OCI-LY7 (cell line): ENCODE measurements at regions not wholly inside any gene's neighbourhood (a gene's known extent, or its start where the extent isn't known, plus 50 kb on each side); places are given as distances from the start of the nearest gene placed in this dataset.

ENCODE experiments used
- BruUV-seq: library from RNA; stranded (reverse); fragments of 400-500 nt; replicated peaks from 2 replicates; lab custom pipeline; 2021; lab: Mats Ljungman, UMichigan
- CTCF ChIA-PET: fragments of 300-600 bp; sonication (Branson Sonifier 250); formaldehyde crosslinking; loops from one replicate; lab custom pipeline; 2022; ENCODE audit warnings: antibody characterized with exemption; ENCODE audit not compliant: unreplicated experiment; lab: Charles Lee
- POLR2A ChIA-PET: fragments of 300-600 bp; sonication (Branson Sonifier 250); formaldehyde crosslinking; loops from one replicate; lab custom pipeline; 2022; ENCODE audit warnings: antibody characterized with exemption; lab: Charles Lee
- DNase-seq: peaks from one replicate; pipeline ENCODE4 v3.0.0-alpha.2; 2015; ENCODE audit warnings: low spot score
- H2AFZ ChIP-seq: fragments of 200-600 bp; sonication (generic), shearing (Covaris generic); 2 replicates; pipeline ENCODE4 v1.6.1; 2014; ENCODE audit warnings: mild to moderate bottlenecking, antibody characterized with exemption, low read length, moderate library complexity
- H3K27ac ChIP-seq: fragments of 200-600 bp; sonication (generic); 2 replicates; pipeline ENCODE4 v1.5.1; 2014; ENCODE audit warnings: mixed run types, low read depth, mild to moderate bottlenecking, moderate library complexity, low read length, inconsistent platforms; ENCODE audit not compliant: poor library complexity, severe bottlenecking
- H3K36me3 ChIP-seq: fragments of 200-600 bp; sonication (generic); 2 replicates; pipeline ENCODE4 v1.6.1; 2014; ENCODE audit warnings: mild to moderate bottlenecking, antibody characterized with exemption, low read length, moderate library complexity, mixed read lengths; ENCODE audit not compliant: insufficient read depth
- H3K4me1 ChIP-seq: fragments of 200-600 bp; sonication (generic); 2 replicates; pipeline ENCODE4 v1.5.1; 2014; ENCODE audit warnings: mild to moderate bottlenecking, low read length; ENCODE audit not compliant: insufficient read depth, poor library complexity, severe bottlenecking
- H3K4me2 ChIP-seq: fragments of 200-600 bp; sonication (generic); 2 replicates; pipeline ENCODE4 v1.6.1; 2014; ENCODE audit warnings: mild to moderate bottlenecking, low read length
- H3K4me3 ChIP-seq: fragments of 200-600 bp; sonication (generic); 2 replicates; pipeline ENCODE4 v1.5.1; 2014; ENCODE audit warnings: mild to moderate bottlenecking, low read depth, low read length; ENCODE audit not compliant: poor library complexity, severe bottlenecking
- H3K79me2 ChIP-seq: fragments of 200-600 bp; sonication (generic); 2 replicates; pipeline ENCODE4 v1.6.1; 2016; ENCODE audit warnings: low read depth, mild to moderate bottlenecking, low read length, moderate library complexity, mixed read lengths; ENCODE audit not compliant: insufficient read depth
- H3K9me2 ChIP-seq: fragments of 200-600 bp; sonication (generic); 2 replicates; pipeline ENCODE4 v1.6.1; 2016; ENCODE audit warnings: mild to moderate bottlenecking, low read length, mixed read lengths; ENCODE audit not compliant: insufficient read depth
- H3K9me3 ChIP-seq: fragments of 200-600 bp; sonication (generic); 2 replicates; pipeline ENCODE4 v1.6.1; 2014; ENCODE audit warnings: mild to moderate bottlenecking, mixed run types, low read length, mixed read lengths
- H4K20me1 ChIP-seq: fragments of 200-600 bp; sonication (generic); 2 replicates; pipeline ENCODE4 v1.6.1; 2014; ENCODE audit warnings: mild to moderate bottlenecking, antibody characterized with exemption, low read length, moderate library complexity, mixed read lengths; ENCODE audit not compliant: insufficient read depth
- EZH2phosphoT487 ChIP-seq: fragments of 200-600 bp; sonication (generic); IDR thresholded peaks from 2 replicates; pipeline ENCODE4 v1.6.1; 2018; ENCODE audit warnings: low read depth, borderline replicate concordance, mild to moderate bottlenecking, mixed run types, antibody characterized with exemption, low read length, moderate library complexity, mixed read lengths
- intact Hi-C: fragments of 100-400 bp; cut with micrococcal nuclease; formaldehyde crosslinking; loops from one replicate; pipeline ENCODE4 v1.10.0; 2022; ENCODE audit not compliant: unreplicated experiment
- TF ChIP-seq, protein P1 (sequence below): fragments of 200-600 bp; sonication (generic); conservative IDR thresholded peaks from 2 replicates; pipeline ENCODE4 v1.5.1; 2014; ENCODE audit warnings: mild to moderate bottlenecking, antibody characterized with exemption, low read length, moderate library complexity, mixed read lengths

DNA sequence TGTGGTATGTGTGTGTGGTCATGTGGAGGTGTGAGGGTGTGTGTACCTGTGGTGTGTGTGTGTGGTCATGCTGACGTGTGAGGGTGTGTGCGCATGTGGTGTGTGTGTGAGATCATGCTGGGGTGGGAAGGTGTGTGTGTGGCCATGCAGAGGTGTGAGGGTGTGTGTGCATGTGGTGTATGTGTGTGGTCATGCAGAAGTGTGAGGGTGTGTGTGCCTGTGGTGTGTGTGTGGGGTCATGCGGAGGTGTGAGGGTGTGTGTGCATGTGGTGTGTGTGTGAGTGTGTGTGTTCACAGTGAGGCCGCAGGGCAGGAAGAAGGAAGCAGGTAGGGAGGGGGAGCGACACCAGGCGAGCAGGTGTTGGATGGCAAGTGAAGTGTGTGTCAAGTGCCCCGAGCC, 259.0 kb downstream of the LOXHD1 start:
- BruUV-seq, result no TSS peak
- DNase-seq, result no peak
- Histone ChIP-seq H3K4me3 (no peak overlapping the region), H3K9me2 (no peaks in the 10 kb centered on the region), H4K20me1 (no peaks in the 10 kb centered on the region), H2AFZ (no peak overlapping the region), H3K36me3 (no peaks in the 10 kb centered on the region), H3K4me2 (no peak overlapping the region), H3K4me1 (no peaks in the 10 kb centered on the region), H3K27ac (no peak overlapping the region), H3K79me2 (no peaks in the 10 kb centered on the region), H3K9me3 (no peaks in the 10 kb centered on the region)
- ChIA-PET POLR2A (no interaction called here), CTCF (no interaction called here)
- intact Hi-C loops, result no loop called here
- TF ChIP-seq EZH2phosphoT487, result no peak
- TF ChIP-seq, protein P1, sequence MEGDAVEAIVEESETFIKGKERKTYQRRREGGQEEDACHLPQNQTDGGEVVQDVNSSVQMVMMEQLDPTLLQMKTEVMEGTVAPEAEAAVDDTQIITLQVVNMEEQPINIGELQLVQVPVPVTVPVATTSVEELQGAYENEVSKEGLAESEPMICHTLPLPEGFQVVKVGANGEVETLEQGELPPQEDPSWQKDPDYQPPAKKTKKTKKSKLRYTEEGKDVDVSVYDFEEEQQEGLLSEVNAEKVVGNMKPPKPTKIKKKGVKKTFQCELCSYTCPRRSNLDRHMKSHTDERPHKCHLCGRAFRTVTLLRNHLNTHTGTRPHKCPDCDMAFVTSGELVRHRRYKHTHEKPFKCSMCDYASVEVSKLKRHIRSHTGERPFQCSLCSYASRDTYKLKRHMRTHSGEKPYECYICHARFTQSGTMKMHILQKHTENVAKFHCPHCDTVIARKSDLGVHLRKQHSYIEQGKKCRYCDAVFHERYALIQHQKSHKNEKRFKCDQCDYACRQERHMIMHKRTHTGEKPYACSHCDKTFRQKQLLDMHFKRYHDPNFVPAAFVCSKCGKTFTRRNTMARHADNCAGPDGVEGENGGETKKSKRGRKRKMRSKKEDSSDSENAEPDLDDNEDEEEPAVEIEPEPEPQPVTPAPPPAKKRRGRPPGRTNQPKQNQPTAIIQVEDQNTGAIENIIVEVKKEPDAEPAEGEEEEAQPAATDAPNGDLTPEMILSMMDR, result no peak

DNA sequence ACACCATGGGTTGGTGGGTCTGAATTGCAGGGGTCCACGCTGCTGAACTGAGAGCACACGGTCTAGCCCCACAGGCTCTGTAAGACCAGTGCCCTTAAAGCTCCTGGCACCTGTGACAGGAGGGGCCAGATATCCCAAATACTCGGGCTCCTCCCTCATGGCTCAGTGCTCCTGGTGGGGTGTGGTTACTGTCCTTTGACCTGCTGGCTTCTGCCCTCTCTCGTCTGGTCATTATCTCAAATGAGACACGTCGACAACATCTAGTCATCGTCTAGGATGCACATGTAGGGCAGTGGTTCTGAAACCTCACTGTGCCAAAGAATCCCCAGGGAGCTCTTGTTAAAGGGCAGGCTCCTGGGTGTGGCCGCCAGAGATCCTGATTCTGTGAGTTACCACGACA, 258.4 kb downstream of the LOXHD1 start:
- Histone ChIP-seq H2AFZ (no peak overlapping the region), H3K4me1 (no peaks in the 10 kb centered on the region), H3K4me2 (no peak overlapping the region), H4K20me1 (no peaks in the 10 kb centered on the region), H3K36me3 (no peaks in the 10 kb centered on the region), H3K9me3 (no peaks in the 10 kb centered on the region), H3K27ac (no peak overlapping the region), H3K9me2 (no peaks in the 10 kb centered on the region), H3K4me3 (no peak overlapping the region), H3K79me2 (no peaks in the 10 kb centered on the region)
- DNase-seq, result no peak
- ChIA-PET POLR2A (no interaction called here), CTCF (no interaction called here)
- intact Hi-C loops, result no loop called here
- BruUV-seq, result no TSS peak
- TF ChIP-seq EZH2phosphoT487, result no peak
- TF ChIP-seq, protein P1, result no peak

DNA sequence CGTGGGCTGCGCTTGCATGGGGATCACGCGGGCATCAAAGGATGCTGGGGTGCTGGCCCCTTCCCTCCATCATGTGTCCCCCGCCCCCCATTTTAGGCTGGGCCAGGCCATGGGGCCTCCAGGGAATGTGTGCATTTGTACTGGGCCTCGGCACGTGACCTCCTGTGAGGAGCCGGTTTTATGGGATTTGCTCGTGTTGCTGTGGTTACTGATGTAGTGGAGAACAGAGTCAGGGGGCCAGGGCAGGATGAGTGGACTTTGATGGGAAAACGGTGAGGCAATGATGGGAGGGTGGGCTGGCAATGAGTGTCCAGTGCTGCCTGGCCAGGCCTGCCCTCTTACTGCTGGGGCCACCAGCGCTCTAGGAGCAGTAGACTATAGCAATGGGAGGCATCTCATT, 257.7 kb downstream of the LOXHD1 start:
- intact Hi-C loops, result no loop called here
- no peak overlapping the region for H3K27ac ChIP-seq
- DNase-seq, result no peak
- H3K79me2 ChIP-seq, result no peaks in the 10 kb centered on the region
- no TSS peak for BruUV-seq
- POLR2A ChIA-PET, result no interaction called here
- no peaks in the 10 kb centered on the region for H3K36me3 ChIP-seq
- no peaks in the 10 kb centered on the region for H3K9me3 ChIP-seq
- no peaks in the 10 kb centered on the region for H3K9me2 ChIP-seq
- no peak overlapping the region for H3K4me3 ChIP-seq
- no peak overlapping the region for H2AFZ ChIP-seq
- H4K20me1 ChIP-seq, result no peaks in the 10 kb centered on the region
- H3K4me2 ChIP-seq, result no peak overlapping the region
- TF ChIP-seq, protein P1, result no peak
- no peak for TF ChIP-seq EZH2phosphoT487
- CTCF ChIA-PET, result no interaction called here
- no peaks in the 10 kb centered on the region for H3K4me1 ChIP-seq
